NCI-H524 treated with DMSO at 0.1 percent for 48 hours (cell line): ENCODE measurements at regions not wholly inside any gene's neighbourhood (a gene's known extent, or its start where the extent isn't known, plus 50 kb on each side); places are given as distances from the start of the nearest gene placed in this dataset.

Experiments
- DNase-seq: peaks from one replicate; lab custom pipeline; 2025; lab: John Stamatoyannopoulos, UW

- no peak for DNase-seq
These were observed 650.3 kb downstream of the CCDC171 start for GRCh38 chr9:16202914-16203728.

- no peak for DNase-seq
These were observed 651.1 kb downstream of the CCDC171 start for GRCh38 chr9:16203729-16204573.

GRCh38 chr9:16205455-16205854 is 652.6 kb downstream of the CCDC171 start:
- DNase-seq: no peak

- no peak for DNase-seq
These were observed 653.7 kb downstream of the CCDC171 start for GRCh38 chr9:16206518-16206917.

- no peak for DNase-seq
These were observed 654.3 kb downstream of the CCDC171 start for GRCh38 chr9:16207161-16207560.

- no peak for DNase-seq
These were observed 657.6 kb downstream of the CCDC171 start for GRCh38 chr9:16210440-16210839.

- no peak for DNase-seq
These were observed 658.5 kb downstream of the BNC2 start for GRCh38 chr9:16211946-16212345.

GRCh38 chr9:16213781-16214515 is 656.5 kb downstream of the BNC2 start:
- no peak for DNase-seq

GRCh38 chr9:16214677-16215352 is 655.7 kb downstream of the BNC2 start:
- no peak for DNase-seq

GRCh38 chr9:16215353-16215680 is 655.2 kb downstream of the BNC2 start:
- DNase-seq: no peak

GRCh38 chr9:16217943-16218701 is 652.3 kb downstream of the BNC2 start:
- no peak for DNase-seq

GRCh38 chr9:16221366-16221765 is 649.1 kb downstream of the BNC2 start:
- DNase-seq: no peak

- DNase-seq: no peak
These were observed 648.5 kb downstream of the BNC2 start for GRCh38 chr9:16221822-16222547.

GRCh38 chr9:16223074-16223871 is 647.2 kb downstream of the BNC2 start:
- DNase-seq: no peak

- no peak for DNase-seq
These were observed 639.7 kb downstream of the BNC2 start for GRCh38 chr9:16230731-16231130.

GRCh38 chr9:16236311-16236710 is 634.2 kb downstream of the BNC2 start:
- DNase-seq: no peak

- no peak for DNase-seq
These were observed 633.6 kb downstream of the BNC2 start for GRCh38 chr9:16236882-16237281.

GRCh38 chr9:16238623-16239138 is 631.8 kb downstream of the BNC2 start:
- DNase-seq: no peak

- no peak for DNase-seq
These were observed 629.2 kb downstream of the BNC2 start for GRCh38 chr9:16241231-16241630.

GRCh38 chr9:16243798-16244197 is 626.7 kb downstream of the BNC2 start:
- DNase-seq: no peak
